Neural crest cell (in vitro differentiated cells): ENCODE measurements at regions not wholly inside any gene's neighbourhood (a gene's known extent, or its start where the extent isn't known, plus 50 kb on each side); places are given as distances from the start of the nearest gene placed in this dataset.
"Not testable (repeated sequence)": the region's sequence is repeated elsewhere in the genome, so short reads cannot be mapped to it uniquely, and the experiment has no call there.

Source experiments
- DNase-seq: peaks from one replicate; pipeline ENCODE4 v3.0.0; 2021; ENCODE audit warnings: low read depth, mixed read lengths, low spot score
- H3K27ac Mint-ChIP-seq: one replicate; pipeline ENCODE4 v1.8.0; 2021; ENCODE audit warnings: mild to moderate bottlenecking, mixed read lengths; ENCODE audit not compliant: unreplicated experiment
- H3K27me3 Mint-ChIP-seq: 2 replicates; pipeline ENCODE4 v1.8.0; 2021; ENCODE audit warnings: low read depth, mild to moderate bottlenecking, mixed read lengths
- H3K36me3 Mint-ChIP-seq: 2 replicates; pipeline ENCODE4 v1.8.0; 2021; ENCODE audit warnings: low read depth, mild to moderate bottlenecking, mixed read lengths
- H3K4me1 Mint-ChIP-seq: 2 replicates; pipeline ENCODE4 v1.8.0; 2021; ENCODE audit warnings: mixed read lengths
- H3K4me3 Mint-ChIP-seq: one replicate; pipeline ENCODE4 v1.8.0; 2021; ENCODE audit warnings: mild to moderate bottlenecking, mixed read lengths
- H3K9me3 Mint-ChIP-seq: 2 replicates; pipeline ENCODE4 v1.8.0; 2021; ENCODE audit warnings: mixed read lengths
- TF ChIP-seq, protein P1 (sequence below): fragments of 200-600 bp; sonication (generic); conservative IDR thresholded peaks from 2 replicates; pipeline ENCODE4 v1.5.0; 2021; ENCODE audit warnings: antibody characterized with exemption, mild to moderate bottlenecking

- Mint-ChIP-seq H3K4me3 (no peak overlapping the region), H3K27ac (no peak overlapping the region), H3K4me1 (no peaks in the 10 kb centered on the region), H3K36me3 (no peaks in the 10 kb centered on the region), H3K27me3 (no peaks in the 10 kb centered on the region), H3K9me3 (no peaks in the 10 kb centered on the region)
- DNase-seq = no peak
- TF ChIP-seq, protein P1, sequence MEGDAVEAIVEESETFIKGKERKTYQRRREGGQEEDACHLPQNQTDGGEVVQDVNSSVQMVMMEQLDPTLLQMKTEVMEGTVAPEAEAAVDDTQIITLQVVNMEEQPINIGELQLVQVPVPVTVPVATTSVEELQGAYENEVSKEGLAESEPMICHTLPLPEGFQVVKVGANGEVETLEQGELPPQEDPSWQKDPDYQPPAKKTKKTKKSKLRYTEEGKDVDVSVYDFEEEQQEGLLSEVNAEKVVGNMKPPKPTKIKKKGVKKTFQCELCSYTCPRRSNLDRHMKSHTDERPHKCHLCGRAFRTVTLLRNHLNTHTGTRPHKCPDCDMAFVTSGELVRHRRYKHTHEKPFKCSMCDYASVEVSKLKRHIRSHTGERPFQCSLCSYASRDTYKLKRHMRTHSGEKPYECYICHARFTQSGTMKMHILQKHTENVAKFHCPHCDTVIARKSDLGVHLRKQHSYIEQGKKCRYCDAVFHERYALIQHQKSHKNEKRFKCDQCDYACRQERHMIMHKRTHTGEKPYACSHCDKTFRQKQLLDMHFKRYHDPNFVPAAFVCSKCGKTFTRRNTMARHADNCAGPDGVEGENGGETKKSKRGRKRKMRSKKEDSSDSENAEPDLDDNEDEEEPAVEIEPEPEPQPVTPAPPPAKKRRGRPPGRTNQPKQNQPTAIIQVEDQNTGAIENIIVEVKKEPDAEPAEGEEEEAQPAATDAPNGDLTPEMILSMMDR = no peak
Observed at GRCh38 chr2:20113986-20114938, 62.8 kb upstream of the LAPTM4A start.

GRCh38 chr2:20113004-20113796 lies 61.8 kb upstream of the LAPTM4A start:
- DNase-seq = no peak
- TF ChIP-seq, protein P1 = no peak
- H3K9me3 Mint-ChIP-seq = no peaks in the 10 kb centered on the region
- H3K4me3 Mint-ChIP-seq = no peak overlapping the region
- no peak overlapping the region for H3K27ac Mint-ChIP-seq
- H3K4me1 Mint-ChIP-seq = no peaks in the 10 kb centered on the region
- peaks cover 3% of the 10 kb centered on the region for H3K27me3 Mint-ChIP-seq
- H3K36me3 Mint-ChIP-seq = no peaks in the 10 kb centered on the region

GRCh38 chr2:20112361-20112760 lies 60.9 kb upstream of the LAPTM4A start:
- H3K4me1 Mint-ChIP-seq, H3K36me3 Mint-ChIP-seq, H3K27me3 Mint-ChIP-seq, H3K4me3 Mint-ChIP-seq, DNase-seq, H3K9me3 Mint-ChIP-seq, H3K27ac Mint-ChIP-seq: not testable (repeated sequence)

DNA sequence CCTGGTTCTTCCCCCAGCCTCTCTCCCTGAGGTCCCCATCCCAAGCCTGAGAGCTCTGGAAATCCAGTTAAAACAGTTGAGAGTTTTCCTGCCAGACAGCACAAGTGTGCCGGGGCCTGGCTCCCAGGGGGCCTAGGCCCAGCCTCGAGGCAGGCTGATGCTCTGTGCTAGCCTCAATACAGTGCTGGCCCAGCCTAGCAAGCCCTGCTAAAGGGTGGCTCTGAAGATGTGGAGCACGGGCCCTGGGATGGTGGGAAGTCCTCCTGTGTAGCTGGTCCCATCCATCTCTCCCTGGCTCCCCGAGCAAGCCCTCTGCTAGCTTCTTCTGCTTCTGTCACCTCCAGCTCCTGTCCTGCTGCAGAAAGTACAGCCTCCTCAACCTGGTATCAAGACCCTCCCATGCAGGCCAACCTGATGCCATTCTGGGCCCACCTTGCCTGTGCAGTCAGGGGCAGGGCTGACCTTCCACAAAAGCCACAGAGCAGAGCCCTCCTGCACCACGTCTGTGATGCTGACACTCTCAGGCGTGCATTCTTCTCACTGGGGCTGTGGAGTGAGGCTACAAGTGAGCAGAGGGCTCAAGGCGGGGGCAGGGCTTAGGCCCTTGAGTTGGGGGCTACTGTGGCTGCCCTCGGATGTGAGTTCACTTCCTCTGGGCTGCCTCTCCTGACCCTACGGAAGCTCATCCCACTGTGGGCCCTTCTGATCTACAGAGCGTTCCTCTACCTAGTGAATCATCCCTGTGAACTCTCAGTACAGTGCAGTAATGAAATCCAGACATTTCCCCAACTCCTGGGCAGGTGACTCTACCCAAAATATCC lies 60.1 kb upstream of the LAPTM4A start:
- TF ChIP-seq, protein P1 = no peak
- Mint-ChIP-seq H3K27me3 (peaks cover 3% of the 10 kb centered on the region), H3K27ac (no peak overlapping the region), H3K4me1 (peaks cover 9% of the 10 kb centered on the region), H3K4me3 (no peak overlapping the region), H3K9me3 (no peaks in the 10 kb centered on the region), H3K36me3 (no peaks in the 10 kb centered on the region)
- DNase-seq = no peak

GRCh38 chr2:20110876-20111275 lies 59.4 kb upstream of the LAPTM4A start:
- Mint-ChIP-seq H3K4me3 (no peak overlapping the region), H3K27me3 (peaks cover 3% of the 10 kb centered on the region), H3K36me3 (no peaks in the 10 kb centered on the region), H3K9me3 (peaks cover 3% of the 10 kb centered on the region), H3K27ac (no peak overlapping the region), H3K4me1 (peaks cover 9% of the 10 kb centered on the region)
- TF ChIP-seq, protein P1 = no peak
- no peak for DNase-seq
